Smooth muscle cell (in vitro differentiated cells): ENCODE measurements at regions not wholly inside any gene's neighbourhood (a gene's known extent, or its start where the extent isn't known, plus 50 kb on each side); places are given as distances from the start of the nearest gene placed in this dataset.
"Not testable (repeated sequence)": the region's sequence is repeated elsewhere in the genome, so short reads cannot be mapped to it uniquely, and the experiment has no call there.

Experiments used
- DNase-seq: peaks from one replicate; lab custom pipeline; 2025; ENCODE audit not compliant: unreplicated experiment; lab: John Stamatoyannopoulos, UW
- H2AFZ ChIP-seq: fragments of 200-600 bp; sonication (generic); 2 replicates; pipeline ENCODE4 v1.6.0; 2016; ENCODE audit warnings: antibody characterized with exemption, low read depth, mild to moderate bottlenecking
- H3F3A ChIP-seq: fragments of 200-600 bp; sonication (generic); 2 replicates; pipeline ENCODE4 v1.6.0; 2017; ENCODE audit warnings: antibody characterized with exemption, low read depth
- H3K27ac ChIP-seq: fragments of 200-600 bp; sonication (generic); 2 replicates; pipeline ENCODE4 v1.5.1; 2016; ENCODE audit warnings: low read depth, mild to moderate bottlenecking
- H3K27me3 ChIP-seq: fragments of 200-600 bp; sonication (generic); 2 replicates; pipeline ENCODE4 v1.6.1; 2016; ENCODE audit warnings: low read depth, mild to moderate bottlenecking
- H3K36me3 ChIP-seq: fragments of 200-600 bp; sonication (generic); 2 replicates; pipeline ENCODE4 v1.5.1; 2016; ENCODE audit warnings: low read depth
- H3K4me1 ChIP-seq: fragments of 200-600 bp; sonication (generic); 2 replicates; pipeline ENCODE4 v1.5.1; 2016; ENCODE audit warnings: low read depth
- H3K4me2 ChIP-seq: fragments of 200-600 bp; sonication (generic); 2 replicates; pipeline ENCODE4 v1.6.0; 2016; ENCODE audit warnings: mild to moderate bottlenecking
- H3K4me3 ChIP-seq: fragments of 200-600 bp; sonication (generic); 2 replicates; pipeline ENCODE4 v1.5.1; 2016; ENCODE audit warnings: mild to moderate bottlenecking
- H3K79me2 ChIP-seq: fragments of 200-600 bp; sonication (generic); 2 replicates; pipeline ENCODE4 v1.6.0; 2016; ENCODE audit warnings: low read depth, mild to moderate bottlenecking
- H3K9ac ChIP-seq: fragments of 200-600 bp; sonication (generic); 2 replicates; pipeline ENCODE4 v1.6.0; 2016; ENCODE audit warnings: low read depth
- H3K9me3 ChIP-seq: fragments of 200-600 bp; sonication (generic); replicated peaks from 2 replicates; pipeline ENCODE4 v1.5.1; 2016; ENCODE audit warnings: low read depth
- H4K20me1 ChIP-seq: fragments of 200-600 bp; sonication (generic); 2 replicates; pipeline ENCODE4 v1.6.0; 2016; ENCODE audit warnings: low read depth
- CTCF ChIP-seq: fragments of 200-600 bp; sonication (generic); IDR thresholded peaks from 2 replicates; pipeline ENCODE4 v1.5.1; 2017; ENCODE audit warnings: borderline replicate concordance, mild to moderate bottlenecking, antibody characterized with exemption; ENCODE audit not compliant: insufficient read depth, poor library complexity, severe bottlenecking
- WGBS: methylation state at CpG from one replicate; pipeline ENCODE4 v1.1.7; 2016; ENCODE audit warnings: low lambda C conversion rate; 5-methylcytosine and 5-hydroxymethylcytosine counted together

DNA sequence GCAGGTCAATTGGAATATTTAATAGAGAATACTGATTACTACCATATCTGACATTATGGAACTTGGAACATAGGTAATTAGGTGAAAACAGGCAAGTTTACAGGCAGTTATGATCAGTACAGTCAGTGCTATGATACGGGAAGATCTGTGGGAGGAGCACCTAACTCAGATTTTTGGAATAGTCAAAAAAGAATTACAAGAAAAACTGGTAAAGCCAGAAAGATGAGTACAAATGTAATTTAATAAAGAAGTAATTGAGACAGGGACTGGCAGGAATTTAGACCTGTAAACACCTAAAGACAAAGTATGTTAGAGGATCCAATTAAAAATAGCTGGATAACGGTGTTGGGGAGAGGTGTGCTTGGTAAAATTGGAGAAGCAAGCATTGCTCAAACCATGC, 206.5 kb upstream of the ANO5 start:
- Histone ChIP-seq H3K9me3 (no peaks in the 10 kb centered on the region), H4K20me1 (no peaks in the 10 kb centered on the region), H3K27me3 (no peaks in the 10 kb centered on the region), H3K4me1 (no peaks in the 10 kb centered on the region), H3K79me2 (no peaks in the 10 kb centered on the region), H3F3A (no peaks in the 10 kb centered on the region), H2AFZ (no peak overlapping the region), H3K27ac (no peak overlapping the region), H3K9ac (no peak overlapping the region), H3K36me3 (no peaks in the 10 kb centered on the region), H3K4me3 (no peak overlapping the region), H3K4me2 (no peak overlapping the region)
- WGBS = 79% methylated on average over 2 of the region's 2 CpGs
- no peak for DNase-seq
- TF ChIP-seq CTCF = no peak

GRCh38 chr11:21987261-21987660, 205.6 kb upstream of the ANO5 start:
- no peaks in the 10 kb centered on the region for H3K27me3 ChIP-seq
- no peak for TF ChIP-seq CTCF
- 89% methylated on average over 1 of the region's 1 CpG for WGBS

DNA sequence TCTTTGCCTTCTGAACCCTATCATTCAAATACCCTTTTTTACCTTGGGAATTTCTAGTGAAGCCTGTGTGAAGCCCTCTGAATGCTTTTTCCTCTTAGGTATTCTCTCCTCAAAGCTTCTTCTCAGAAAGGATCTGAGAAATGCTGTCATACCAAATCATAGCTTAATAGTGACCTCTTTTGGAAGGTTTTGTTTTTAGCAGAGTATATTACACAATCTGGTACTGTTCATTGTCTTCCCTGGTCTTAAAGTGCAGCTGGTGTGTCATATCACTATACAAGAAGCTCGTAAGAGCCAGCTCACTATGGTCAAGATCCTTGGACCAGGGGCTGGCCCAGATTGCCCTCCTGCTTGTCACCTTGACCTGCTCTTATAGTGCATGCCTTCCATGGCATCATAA, 204.4 kb upstream of the ANO5 start:
- Histone ChIP-seq H3K79me2 (no peaks in the 10 kb centered on the region), H3K9me3 (no peaks in the 10 kb centered on the region), H4K20me1 (no peaks in the 10 kb centered on the region), H3K27me3 (no peaks in the 10 kb centered on the region), H3K36me3 (no peaks in the 10 kb centered on the region), H3K27ac (no peak overlapping the region), H3K9ac (no peak overlapping the region), H2AFZ (no peak overlapping the region), H3F3A (no peaks in the 10 kb centered on the region), H3K4me3 (no peak overlapping the region), H3K4me2 (no peak overlapping the region), H3K4me1 (no peaks in the 10 kb centered on the region)
- TF ChIP-seq CTCF = peak; percentile 6
- DNase-seq = no peak
- 76% methylated on average over 1 of the region's 1 CpG for WGBS

More at GRCh38 chr11:21987261-21987660, 205.6 kb upstream of the ANO5 start:
- no peaks in the 10 kb centered on the region for H3F3A ChIP-seq
- no peaks in the 10 kb centered on the region for H3K79me2 ChIP-seq
- no peak overlapping the region for H3K27ac ChIP-seq
- H4K20me1 ChIP-seq = no peaks in the 10 kb centered on the region
- no peak overlapping the region for H3K4me2 ChIP-seq
- DNase-seq = no peak
- H3K9me3 ChIP-seq = no peaks in the 10 kb centered on the region
- H2AFZ ChIP-seq = no peak overlapping the region
- no peak overlapping the region for H3K9ac ChIP-seq
- no peaks in the 10 kb centered on the region for H3K36me3 ChIP-seq
- no peak overlapping the region for H3K4me3 ChIP-seq
- no peaks in the 10 kb centered on the region for H3K4me1 ChIP-seq

DNA sequence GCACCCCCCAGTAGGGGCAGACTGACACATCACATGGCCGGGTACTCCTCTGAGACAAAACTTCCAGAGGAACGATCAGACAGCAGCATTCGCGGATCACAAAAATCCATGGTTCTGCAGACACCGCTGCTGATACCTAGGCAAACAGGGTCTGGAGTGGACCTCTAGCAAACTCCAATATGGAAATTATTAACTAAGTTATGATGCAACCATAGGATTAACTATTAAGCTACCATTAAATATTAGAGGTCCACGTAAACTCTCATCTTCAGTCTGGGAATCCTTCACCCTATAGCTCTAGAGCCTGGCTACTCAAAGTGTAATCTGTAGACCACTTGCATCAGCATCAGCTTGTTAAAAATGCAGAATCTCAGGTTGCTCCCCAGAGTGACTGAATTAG, 191.1 kb upstream of the ANO5 start:
- H3K36me3 ChIP-seq, H3K4me2 ChIP-seq: not testable (repeated sequence)
- 94% methylated on average over 6 of the region's 6 CpGs for WGBS

More for the DNA sequence above, 191.1 kb upstream of the ANO5 start:
- not testable (repeated sequence) for H3K4me3 ChIP-seq, H3K9ac ChIP-seq, H3K9me3 ChIP-seq, H3K27me3 ChIP-seq, H3F3A ChIP-seq, H3K79me2 ChIP-seq, H3K4me1 ChIP-seq, H4K20me1 ChIP-seq, H3K27ac ChIP-seq, DNase-seq, H2AFZ ChIP-seq
